Osteoblast (primary cell): ENCODE measurements at regions not wholly inside any gene's neighbourhood (a gene's known extent, or its start where the extent isn't known, plus 50 kb on each side); places are given as distances from the start of the nearest gene placed in this dataset.

Experiments used
- DNase-seq: peaks from one replicate; pipeline ENCODE4 v3.0.0; 2011; ENCODE audit warnings: low spot score, mixed read lengths; ENCODE audit not compliant: insufficient read length; ENCODE audit errors: missing footprints
- H2AFZ ChIP-seq: 2 replicates; pipeline ENCODE4 v1.6.0; 2011; ENCODE audit warnings: mild to moderate bottlenecking, low read length
- H3K27ac ChIP-seq: 2 replicates; pipeline ENCODE4 v1.5.1; 2011; ENCODE audit warnings: mild to moderate bottlenecking, low read depth, low read length, moderate library complexity
- H3K27me3 ChIP-seq: 2 replicates; pipeline ENCODE4 v1.6.0; 2012; ENCODE audit warnings: mild to moderate bottlenecking, control low read depth, inconsistent platforms, low read length, moderate library complexity; ENCODE audit not compliant: insufficient read depth
- H3K36me3 ChIP-seq: 2 replicates; pipeline ENCODE4 v1.5.1; 2011; ENCODE audit warnings: mild to moderate bottlenecking, low read length, control low read depth, moderate library complexity; ENCODE audit not compliant: insufficient read depth
- H3K4me1 ChIP-seq: 2 replicates; pipeline ENCODE4 v1.5.1; 2011; ENCODE audit warnings: mild to moderate bottlenecking, low read length, control low read depth, moderate library complexity; ENCODE audit not compliant: insufficient read depth
- H3K4me2 ChIP-seq: 2 replicates; pipeline ENCODE4 v1.6.0; 2011; ENCODE audit warnings: mild to moderate bottlenecking, low read length; ENCODE audit not compliant: insufficient read depth
- H3K4me3 ChIP-seq: fragments of 200-600 bp; sonication (generic); 3 replicates; pipeline ENCODE4 v1.5.1; 2012; ENCODE audit warnings: mild to moderate bottlenecking, low read length, inconsistent platforms; ENCODE audit not compliant: insufficient read depth
- H3K79me2 ChIP-seq: 2 replicates; pipeline ENCODE4 v1.6.0; 2012; ENCODE audit warnings: mild to moderate bottlenecking, low read length, control low read depth, inconsistent platforms; ENCODE audit not compliant: insufficient read depth
- H3K9me3 ChIP-seq: 2 replicates; pipeline ENCODE4 v1.5.1; 2011; ENCODE audit warnings: low read depth, low read length, control low read depth
- H4K20me1 ChIP-seq: 2 replicates; pipeline ENCODE4 v1.6.0; 2012; ENCODE audit warnings: mild to moderate bottlenecking, low read length, control low read depth; ENCODE audit not compliant: insufficient read depth
- CTCF ChIP-seq: IDR thresholded peaks from 2 replicates; pipeline ENCODE4 v1.5.1; 2011; ENCODE audit warnings: mild to moderate bottlenecking, low read depth, low read length, moderate library complexity; ENCODE audit errors: extremely low read depth

DNA sequence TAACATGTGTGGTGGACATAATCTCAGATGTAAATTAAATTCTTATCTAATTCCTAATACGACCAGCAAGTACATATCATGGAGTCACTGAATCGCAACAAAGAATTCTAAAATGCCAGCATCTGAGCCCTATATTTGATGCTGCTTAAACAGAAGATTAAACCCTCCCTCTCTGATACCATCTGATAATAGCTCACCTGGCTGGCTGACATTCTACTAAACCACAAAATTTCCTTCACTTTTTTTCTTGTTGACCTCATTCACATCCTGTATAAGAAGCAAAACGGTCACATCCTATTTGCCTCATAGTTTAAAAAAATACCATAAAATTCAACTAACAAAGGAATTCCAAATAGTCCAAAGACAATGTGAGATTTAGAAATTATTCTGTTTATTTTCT is 371.6 kb upstream of the SLC8A1 start:
- Histone ChIP-seq H3K36me3 (no peaks in the 10 kb centered on the region), H3K9me3 (no peaks in the 10 kb centered on the region), H3K4me3 (no peak overlapping the region), H2AFZ (no peak overlapping the region), H3K4me2 (no peak overlapping the region), H3K4me1 (no peaks in the 10 kb centered on the region), H4K20me1 (no peaks in the 10 kb centered on the region), H3K79me2 (no peaks in the 10 kb centered on the region), H3K27ac (no peak overlapping the region), H3K27me3 (peaks cover 2% of the 10 kb centered on the region)
- TF ChIP-seq CTCF: no peak
- no peak for DNase-seq

GRCh38 chr2:40824278-40824677 is 372.4 kb upstream of the SLC8A1 start:
- H3K9me3 ChIP-seq: no peaks in the 10 kb centered on the region
- H3K27ac ChIP-seq: no peak overlapping the region
- peaks cover 2% of the 10 kb centered on the region for H3K27me3 ChIP-seq
- H3K4me3 ChIP-seq: no peak overlapping the region
- H4K20me1 ChIP-seq: no peaks in the 10 kb centered on the region
- H3K4me2 ChIP-seq: no peak overlapping the region
- no peaks in the 10 kb centered on the region for H3K36me3 ChIP-seq
- DNase-seq: no peak
- no peak for TF ChIP-seq CTCF
- no peak overlapping the region for H2AFZ ChIP-seq
- no peaks in the 10 kb centered on the region for H3K79me2 ChIP-seq
- no peaks in the 10 kb centered on the region for H3K4me1 ChIP-seq

GRCh38 chr2:40827392-40827791 is 375.5 kb upstream of the SLC8A1 start:
- H3K27me3 ChIP-seq: no peaks in the 10 kb centered on the region
- no peak overlapping the region for H3K4me3 ChIP-seq
- H3K27ac ChIP-seq: no peak overlapping the region
- H3K79me2 ChIP-seq: no peaks in the 10 kb centered on the region
- no peaks in the 10 kb centered on the region for H3K9me3 ChIP-seq
- H3K4me1 ChIP-seq: no peaks in the 10 kb centered on the region
- H2AFZ ChIP-seq: no peak overlapping the region
- H3K36me3 ChIP-seq: no peaks in the 10 kb centered on the region
- no peak overlapping the region for H3K4me2 ChIP-seq
- no peak for TF ChIP-seq CTCF
- DNase-seq: no peak
- H4K20me1 ChIP-seq: no peaks in the 10 kb centered on the region

DNA sequence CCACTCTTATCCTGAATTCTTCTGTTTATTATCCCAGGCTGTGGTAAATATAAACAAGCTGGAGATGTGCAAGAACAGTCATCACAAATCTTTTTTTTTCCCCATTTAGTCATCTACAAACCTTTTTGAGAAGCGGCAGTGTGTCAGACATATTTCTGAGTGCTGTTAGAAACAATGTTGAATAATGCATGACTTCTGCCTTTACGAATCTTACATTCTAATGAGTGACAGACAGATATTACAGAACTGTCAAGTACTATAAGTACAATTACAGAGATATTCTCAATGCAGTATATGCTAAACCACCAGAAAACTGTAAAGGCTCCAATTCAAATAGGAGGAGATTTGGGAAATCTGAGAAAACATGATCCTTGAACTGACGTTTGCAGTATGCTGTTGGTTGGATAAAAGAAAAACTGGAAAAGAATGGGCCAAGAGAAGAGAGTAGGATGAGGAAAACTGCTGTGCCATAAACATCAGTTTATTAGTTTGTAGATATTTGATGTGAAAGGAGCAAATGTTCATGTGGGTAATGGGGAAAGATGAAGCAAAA is 379.5 kb upstream of the SLC8A1 start:
- Histone ChIP-seq H3K4me2 (no peak overlapping the region), H2AFZ (no peak overlapping the region), H3K4me3 (no peak overlapping the region), H3K27ac (no peak overlapping the region), H3K27me3 (no peaks in the 10 kb centered on the region), H4K20me1 (no peaks in the 10 kb centered on the region), H3K9me3 (no peaks in the 10 kb centered on the region), H3K79me2 (no peaks in the 10 kb centered on the region), H3K4me1 (no peaks in the 10 kb centered on the region), H3K36me3 (no peaks in the 10 kb centered on the region)
- TF ChIP-seq CTCF: no peak
- no peak for DNase-seq
